ENCODE measurements at regions not wholly inside any gene's neighbourhood (a gene's known extent, or its start where the extent isn't known, plus 50 kb on each side); places are given as distances from the start of the nearest gene placed in this dataset.

DNA sequence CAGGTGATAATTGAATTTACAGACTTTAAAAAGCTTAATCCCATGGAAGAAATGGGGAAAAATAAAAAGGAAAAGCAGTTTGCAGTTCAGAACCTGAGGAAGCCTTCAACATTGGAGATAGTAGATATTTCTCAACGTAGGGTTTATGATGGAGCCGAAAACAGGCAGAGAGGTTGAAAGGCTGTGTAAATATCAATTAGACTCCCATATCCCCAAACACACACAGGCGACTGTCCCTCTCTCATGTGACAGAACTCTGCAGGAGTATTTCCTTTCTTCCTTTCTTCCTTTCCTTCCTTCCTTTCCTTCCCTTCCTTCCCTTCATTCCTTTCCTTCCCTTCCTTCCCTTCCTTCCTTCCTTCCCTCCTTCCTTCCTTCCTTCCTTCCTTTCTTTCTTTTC, 406.5 kb downstream of the LPIN1 start:
- H3K4me3 ChIP-seq (ENCODE audit: low read depth in 2 of 2, low read length in 2 of 2), result no peak overlapping the region
- no peaks in the 10 kb centered on the region for H3K9me3 ChIP-seq (ENCODE audit: control insufficient read depth, insufficient read depth, low read depth, low read length)
- ChIA-PET POLR2A (no interaction called here), CTCF (no interaction called here)
- TF ChIP-seq TCF7L2 (IDR thresholded peaks at IDR 0.05; ENCODE audit: low read depth, low read length) (no peak), SIN3A (IDR thresholded peaks at IDR 0.05; ENCODE audit: borderline replicate concordance, insufficient read depth, low read depth, low read length) (no peak), POLR2AphosphoS5 (IDR thresholded peaks at IDR 0.05; ENCODE audit: low read depth, low read length) (no peak)
- TF ChIP-seq, protein P1, sequence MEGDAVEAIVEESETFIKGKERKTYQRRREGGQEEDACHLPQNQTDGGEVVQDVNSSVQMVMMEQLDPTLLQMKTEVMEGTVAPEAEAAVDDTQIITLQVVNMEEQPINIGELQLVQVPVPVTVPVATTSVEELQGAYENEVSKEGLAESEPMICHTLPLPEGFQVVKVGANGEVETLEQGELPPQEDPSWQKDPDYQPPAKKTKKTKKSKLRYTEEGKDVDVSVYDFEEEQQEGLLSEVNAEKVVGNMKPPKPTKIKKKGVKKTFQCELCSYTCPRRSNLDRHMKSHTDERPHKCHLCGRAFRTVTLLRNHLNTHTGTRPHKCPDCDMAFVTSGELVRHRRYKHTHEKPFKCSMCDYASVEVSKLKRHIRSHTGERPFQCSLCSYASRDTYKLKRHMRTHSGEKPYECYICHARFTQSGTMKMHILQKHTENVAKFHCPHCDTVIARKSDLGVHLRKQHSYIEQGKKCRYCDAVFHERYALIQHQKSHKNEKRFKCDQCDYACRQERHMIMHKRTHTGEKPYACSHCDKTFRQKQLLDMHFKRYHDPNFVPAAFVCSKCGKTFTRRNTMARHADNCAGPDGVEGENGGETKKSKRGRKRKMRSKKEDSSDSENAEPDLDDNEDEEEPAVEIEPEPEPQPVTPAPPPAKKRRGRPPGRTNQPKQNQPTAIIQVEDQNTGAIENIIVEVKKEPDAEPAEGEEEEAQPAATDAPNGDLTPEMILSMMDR (IDR thresholded peaks at IDR 0.05), result no peak
- TF ChIP-seq, protein P2, sequence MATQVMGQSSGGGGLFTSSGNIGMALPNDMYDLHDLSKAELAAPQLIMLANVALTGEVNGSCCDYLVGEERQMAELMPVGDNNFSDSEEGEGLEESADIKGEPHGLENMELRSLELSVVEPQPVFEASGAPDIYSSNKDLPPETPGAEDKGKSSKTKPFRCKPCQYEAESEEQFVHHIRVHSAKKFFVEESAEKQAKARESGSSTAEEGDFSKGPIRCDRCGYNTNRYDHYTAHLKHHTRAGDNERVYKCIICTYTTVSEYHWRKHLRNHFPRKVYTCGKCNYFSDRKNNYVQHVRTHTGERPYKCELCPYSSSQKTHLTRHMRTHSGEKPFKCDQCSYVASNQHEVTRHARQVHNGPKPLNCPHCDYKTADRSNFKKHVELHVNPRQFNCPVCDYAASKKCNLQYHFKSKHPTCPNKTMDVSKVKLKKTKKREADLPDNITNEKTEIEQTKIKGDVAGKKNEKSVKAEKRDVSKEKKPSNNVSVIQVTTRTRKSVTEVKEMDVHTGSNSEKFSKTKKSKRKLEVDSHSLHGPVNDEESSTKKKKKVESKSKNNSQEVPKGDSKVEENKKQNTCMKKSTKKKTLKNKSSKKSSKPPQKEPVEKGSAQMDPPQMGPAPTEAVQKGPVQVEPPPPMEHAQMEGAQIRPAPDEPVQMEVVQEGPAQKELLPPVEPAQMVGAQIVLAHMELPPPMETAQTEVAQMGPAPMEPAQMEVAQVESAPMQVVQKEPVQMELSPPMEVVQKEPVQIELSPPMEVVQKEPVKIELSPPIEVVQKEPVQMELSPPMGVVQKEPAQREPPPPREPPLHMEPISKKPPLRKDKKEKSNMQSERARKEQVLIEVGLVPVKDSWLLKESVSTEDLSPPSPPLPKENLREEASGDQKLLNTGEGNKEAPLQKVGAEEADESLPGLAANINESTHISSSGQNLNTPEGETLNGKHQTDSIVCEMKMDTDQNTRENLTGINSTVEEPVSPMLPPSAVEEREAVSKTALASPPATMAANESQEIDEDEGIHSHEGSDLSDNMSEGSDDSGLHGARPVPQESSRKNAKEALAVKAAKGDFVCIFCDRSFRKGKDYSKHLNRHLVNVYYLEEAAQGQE (IDR thresholded peaks at IDR 0.05; ENCODE audit: insufficient read depth in 1 of 2, low read depth in 2 of 2, low read length in 1 of 2), result no peak
- H3K36me3 ChIP-seq (ENCODE audit: control insufficient read depth, insufficient read depth, low read length), result no peaks in the 10 kb centered on the region
- in situ Hi-C loops (cut with HindIII; ENCODE audit: low pct_unique_long_range_greater_than_20kb, low sequenced_read_pairs), result no loop called here
- DNase-seq (ENCODE audit: low read depth, low spot score) (no peak), ATAC-seq (no peak)
- H3K4me1 ChIP-seq (ENCODE audit: control insufficient read depth, insufficient read depth, low read length), result peaks cover 5% of the 10 kb centered on the region
- no peak overlapping the region for H3K27ac ChIP-seq (ENCODE audit: low read length)
- intact Hi-C loops (cut with micrococcal nuclease; ENCODE audit: unreplicated experiment), result no loop called here
- no TSS peak for BruUV-seq (replicated peaks)
- H3K27me3 ChIP-seq (ENCODE audit: control insufficient read depth, insufficient read depth, low read length), result no peaks in the 10 kb centered on the region

DNA sequence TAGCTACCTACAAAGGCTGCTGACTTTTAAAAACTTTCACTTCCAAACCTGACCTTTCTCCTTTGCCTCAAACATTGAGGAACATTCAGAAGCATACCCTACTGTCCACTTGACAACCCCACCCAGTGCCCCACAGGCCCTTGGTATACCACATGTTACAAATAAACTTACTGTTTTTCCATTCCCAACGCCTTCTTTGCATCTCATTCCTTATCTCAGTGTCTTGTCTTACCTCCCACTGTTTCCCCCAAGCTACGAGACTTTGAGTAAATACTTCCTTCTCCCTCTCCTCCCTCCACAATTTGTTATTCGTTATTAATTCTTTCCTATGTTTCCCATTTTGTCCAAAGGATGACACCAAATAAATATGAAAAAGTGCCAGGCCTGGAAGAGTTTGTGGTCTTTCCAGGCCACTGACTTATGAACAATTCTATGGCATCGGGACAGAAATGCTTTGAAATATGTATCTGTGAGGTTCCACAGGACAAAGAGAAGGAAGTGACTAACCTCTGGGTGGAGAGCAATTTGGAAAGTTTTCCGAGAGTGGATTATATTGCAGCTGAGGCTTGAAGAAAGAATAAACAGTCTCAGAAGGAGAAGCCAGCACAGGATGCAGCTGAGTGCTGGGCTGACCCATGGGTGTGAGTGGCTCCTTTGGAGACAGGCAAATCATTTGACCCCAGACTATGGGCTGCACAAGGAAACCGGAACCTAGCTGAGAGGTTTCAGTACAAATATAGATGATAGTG, 409.0 kb downstream of the LPIN1 start:
- peaks cover 5% of the 10 kb centered on the region for H3K4me1 ChIP-seq (ENCODE audit: control insufficient read depth, insufficient read depth, low read length)
- H3K9me3 ChIP-seq (ENCODE audit: control insufficient read depth, insufficient read depth, low read depth, low read length), result no peaks in the 10 kb centered on the region
- ChIA-PET CTCF (no interaction called here), POLR2A (no interaction called here)
- H3K4me3 ChIP-seq (ENCODE audit: low read depth in 2 of 2, low read length in 2 of 2), result no peak overlapping the region
- peak overlapping the region; percentile 39 for H3K27ac ChIP-seq (ENCODE audit: low read length)
- no peaks in the 10 kb centered on the region for H3K36me3 ChIP-seq (ENCODE audit: control insufficient read depth, insufficient read depth, low read length)
- intact Hi-C loops (cut with micrococcal nuclease; ENCODE audit: unreplicated experiment) (no loop called here), in situ Hi-C loops (cut with HindIII; ENCODE audit: low pct_unique_long_range_greater_than_20kb, low sequenced_read_pairs) (no loop called here)
- DNase-seq (ENCODE audit: low read depth, low spot score) (peak; percentile 57), ATAC-seq (peak; percentile 76)
- H3K27me3 ChIP-seq (ENCODE audit: control insufficient read depth, insufficient read depth, low read length), result no peaks in the 10 kb centered on the region
- no TSS peak for BruUV-seq (replicated peaks)
- no peak for TF ChIP-seq POLR2AphosphoS5 (IDR thresholded peaks at IDR 0.05; ENCODE audit: low read depth, low read length)
- no peak for TF ChIP-seq TCF7L2 (IDR thresholded peaks at IDR 0.05; ENCODE audit: low read depth, low read length)
- TF ChIP-seq, protein P2 (IDR thresholded peaks at IDR 0.05; ENCODE audit: insufficient read depth in 1 of 2, low read depth in 2 of 2, low read length in 1 of 2), result no peak
- TF ChIP-seq SIN3A (IDR thresholded peaks at IDR 0.05; ENCODE audit: borderline replicate concordance, insufficient read depth, low read depth, low read length), result no peak
- TF ChIP-seq, protein P1 (IDR thresholded peaks at IDR 0.05), result no peak

Data from Panc1 (cell line).